Smooth muscle cell (in vitro differentiated cells): ENCODE measurements at regions not wholly inside any gene's neighbourhood (a gene's known extent, or its start where the extent isn't known, plus 50 kb on each side); places are given as distances from the start of the nearest gene placed in this dataset.

Source experiments
- DNase-seq: peaks from one replicate; lab custom pipeline; 2025; ENCODE audit not compliant: unreplicated experiment; lab: John Stamatoyannopoulos, UW
- H2AFZ ChIP-seq: fragments of 200-600 bp; sonication (generic); 2 replicates; pipeline ENCODE4 v1.6.0; 2016; ENCODE audit warnings: antibody characterized with exemption, low read depth, mild to moderate bottlenecking
- H3F3A ChIP-seq: fragments of 200-600 bp; sonication (generic); 2 replicates; pipeline ENCODE4 v1.6.0; 2017; ENCODE audit warnings: antibody characterized with exemption, low read depth
- H3K27ac ChIP-seq: fragments of 200-600 bp; sonication (generic); 2 replicates; pipeline ENCODE4 v1.5.1; 2016; ENCODE audit warnings: low read depth, mild to moderate bottlenecking
- H3K27me3 ChIP-seq: fragments of 200-600 bp; sonication (generic); 2 replicates; pipeline ENCODE4 v1.6.1; 2016; ENCODE audit warnings: low read depth, mild to moderate bottlenecking
- H3K36me3 ChIP-seq: fragments of 200-600 bp; sonication (generic); 2 replicates; pipeline ENCODE4 v1.5.1; 2016; ENCODE audit warnings: low read depth
- H3K4me1 ChIP-seq: fragments of 200-600 bp; sonication (generic); 2 replicates; pipeline ENCODE4 v1.5.1; 2016; ENCODE audit warnings: low read depth
- H3K4me2 ChIP-seq: fragments of 200-600 bp; sonication (generic); 2 replicates; pipeline ENCODE4 v1.6.0; 2016; ENCODE audit warnings: mild to moderate bottlenecking
- H3K4me3 ChIP-seq: fragments of 200-600 bp; sonication (generic); 2 replicates; pipeline ENCODE4 v1.5.1; 2016; ENCODE audit warnings: mild to moderate bottlenecking
- H3K79me2 ChIP-seq: fragments of 200-600 bp; sonication (generic); 2 replicates; pipeline ENCODE4 v1.6.0; 2016; ENCODE audit warnings: low read depth, mild to moderate bottlenecking
- H3K9ac ChIP-seq: fragments of 200-600 bp; sonication (generic); 2 replicates; pipeline ENCODE4 v1.6.0; 2016; ENCODE audit warnings: low read depth
- H3K9me3 ChIP-seq: fragments of 200-600 bp; sonication (generic); replicated peaks from 2 replicates; pipeline ENCODE4 v1.5.1; 2016; ENCODE audit warnings: low read depth
- H4K20me1 ChIP-seq: fragments of 200-600 bp; sonication (generic); 2 replicates; pipeline ENCODE4 v1.6.0; 2016; ENCODE audit warnings: low read depth
- WGBS: methylation state at CpG from one replicate; pipeline ENCODE4 v1.1.7; 2016; ENCODE audit warnings: low lambda C conversion rate; 5-methylcytosine and 5-hydroxymethylcytosine counted together
- TF ChIP-seq, protein P1 (sequence below): fragments of 200-600 bp; sonication (generic); IDR thresholded peaks from 2 replicates; pipeline ENCODE4 v1.5.1; 2017; ENCODE audit warnings: borderline replicate concordance, mild to moderate bottlenecking, antibody characterized with exemption; ENCODE audit not compliant: insufficient read depth, poor library complexity, severe bottlenecking

DNA sequence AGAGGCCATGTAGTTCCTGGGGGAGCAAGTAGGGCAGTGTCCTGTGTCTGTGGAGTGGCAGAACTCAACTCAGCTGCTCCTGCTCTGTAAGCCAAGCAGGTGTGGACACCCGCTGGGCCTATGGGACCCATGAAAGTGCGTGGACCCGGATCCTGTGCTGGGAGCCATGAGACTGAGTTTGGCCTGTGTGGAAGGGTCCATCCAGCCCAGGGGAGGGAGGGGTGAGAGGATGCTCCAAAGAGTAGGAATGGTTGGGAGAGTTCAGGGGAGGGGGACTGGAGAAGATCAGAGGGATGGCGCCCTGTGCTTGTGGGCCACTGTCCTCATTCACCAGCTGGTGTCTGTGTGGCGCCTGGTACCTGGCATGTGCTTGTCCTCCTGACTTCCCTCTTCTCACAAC, 226.4 kb upstream of the HS6ST1 start:
- no peak overlapping the region for H3K4me3 ChIP-seq
- WGBS = 100% methylated on average over 5 of the region's 5 CpGs
- no peaks in the 10 kb centered on the region for H3K79me2 ChIP-seq
- H3K36me3 ChIP-seq = no peaks in the 10 kb centered on the region
- no peak overlapping the region for H2AFZ ChIP-seq
- no peak overlapping the region for H3K9ac ChIP-seq
- no peaks in the 10 kb centered on the region for H3K27me3 ChIP-seq
- DNase-seq = no peak
- no peaks in the 10 kb centered on the region for H3K9me3 ChIP-seq
- H3K27ac ChIP-seq = no peak overlapping the region
- H4K20me1 ChIP-seq = no peaks in the 10 kb centered on the region
- H3K4me1 ChIP-seq = peaks cover 2% of the 10 kb centered on the region
- no peaks in the 10 kb centered on the region for H3F3A ChIP-seq
- no peak overlapping the region for H3K4me2 ChIP-seq
- TF ChIP-seq, protein P1, sequence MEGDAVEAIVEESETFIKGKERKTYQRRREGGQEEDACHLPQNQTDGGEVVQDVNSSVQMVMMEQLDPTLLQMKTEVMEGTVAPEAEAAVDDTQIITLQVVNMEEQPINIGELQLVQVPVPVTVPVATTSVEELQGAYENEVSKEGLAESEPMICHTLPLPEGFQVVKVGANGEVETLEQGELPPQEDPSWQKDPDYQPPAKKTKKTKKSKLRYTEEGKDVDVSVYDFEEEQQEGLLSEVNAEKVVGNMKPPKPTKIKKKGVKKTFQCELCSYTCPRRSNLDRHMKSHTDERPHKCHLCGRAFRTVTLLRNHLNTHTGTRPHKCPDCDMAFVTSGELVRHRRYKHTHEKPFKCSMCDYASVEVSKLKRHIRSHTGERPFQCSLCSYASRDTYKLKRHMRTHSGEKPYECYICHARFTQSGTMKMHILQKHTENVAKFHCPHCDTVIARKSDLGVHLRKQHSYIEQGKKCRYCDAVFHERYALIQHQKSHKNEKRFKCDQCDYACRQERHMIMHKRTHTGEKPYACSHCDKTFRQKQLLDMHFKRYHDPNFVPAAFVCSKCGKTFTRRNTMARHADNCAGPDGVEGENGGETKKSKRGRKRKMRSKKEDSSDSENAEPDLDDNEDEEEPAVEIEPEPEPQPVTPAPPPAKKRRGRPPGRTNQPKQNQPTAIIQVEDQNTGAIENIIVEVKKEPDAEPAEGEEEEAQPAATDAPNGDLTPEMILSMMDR = no peak

DNA sequence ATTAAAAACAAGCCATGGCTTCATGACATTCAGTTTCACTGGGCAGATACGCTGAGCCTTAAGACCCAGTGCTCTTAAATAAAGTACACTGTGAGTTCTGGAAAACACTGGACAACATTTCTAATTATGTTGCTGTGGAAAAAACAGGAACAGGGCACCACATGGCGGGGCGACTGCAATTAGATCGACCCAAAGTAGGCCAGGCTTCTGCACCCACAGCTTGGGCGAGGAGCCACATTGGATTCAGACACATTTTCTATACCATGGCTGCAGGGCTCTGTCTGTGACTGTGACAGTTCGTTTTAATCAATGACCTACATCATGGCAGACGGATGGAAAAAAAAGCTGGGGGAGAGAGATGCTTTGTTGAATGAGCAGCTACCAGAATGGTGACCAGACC, 227.2 kb upstream of the HS6ST1 start:
- H2AFZ ChIP-seq = no peak overlapping the region
- WGBS = 92% methylated on average over 7 of the region's 7 CpGs

GRCh38 chr2:128547667-128548066, 229.0 kb upstream of the HS6ST1 start:
- H4K20me1 ChIP-seq = no peaks in the 10 kb centered on the region
- no peaks in the 10 kb centered on the region for H3K79me2 ChIP-seq
- H3K36me3 ChIP-seq = no peaks in the 10 kb centered on the region
- H3K9me3 ChIP-seq = no peaks in the 10 kb centered on the region
- H3K4me2 ChIP-seq = no peak overlapping the region
- no peak overlapping the region for H3K27ac ChIP-seq
- H3K9ac ChIP-seq = no peak overlapping the region
- WGBS = 68% methylated on average over 3 of the region's 3 CpGs
- peaks cover 7% of the 10 kb centered on the region for H3K4me1 ChIP-seq
- no peak for DNase-seq
- H2AFZ ChIP-seq = no peak overlapping the region
- H3F3A ChIP-seq = no peaks in the 10 kb centered on the region
- TF ChIP-seq, protein P1 = no peak
- H3K4me3 ChIP-seq = no peak overlapping the region
- H3K27me3 ChIP-seq = no peaks in the 10 kb centered on the region

More for the DNA sequence above, 227.2 kb upstream of the HS6ST1 start:
- Histone ChIP-seq H3K4me2 (no peak overlapping the region), H3K4me1 (peaks cover 7% of the 10 kb centered on the region), H3K9ac (no peak overlapping the region), H3F3A (no peaks in the 10 kb centered on the region), H3K79me2 (no peaks in the 10 kb centered on the region), H3K9me3 (no peaks in the 10 kb centered on the region), H3K36me3 (no peaks in the 10 kb centered on the region), H3K27me3 (no peaks in the 10 kb centered on the region), H3K27ac (no peak overlapping the region), H3K4me3 (no peak overlapping the region), H4K20me1 (no peaks in the 10 kb centered on the region)
- TF ChIP-seq, protein P1 = no peak
- no peak for DNase-seq

GRCh38 chr2:128548461-128548891, 229.8 kb upstream of the HS6ST1 start:
- no peak for DNase-seq
- no peaks in the 10 kb centered on the region for H3F3A ChIP-seq
- no peaks in the 10 kb centered on the region for H3K79me2 ChIP-seq
- H3K9me3 ChIP-seq = no peaks in the 10 kb centered on the region
- H3K36me3 ChIP-seq = no peaks in the 10 kb centered on the region
- no peak overlapping the region for H2AFZ ChIP-seq
- TF ChIP-seq, protein P1 = no peak
- H3K4me1 ChIP-seq = peaks cover 7% of the 10 kb centered on the region
- no peak overlapping the region for H3K27ac ChIP-seq
- H4K20me1 ChIP-seq = no peaks in the 10 kb centered on the region
- WGBS = 99% methylated on average over 9 of the region's 9 CpGs
- H3K9ac ChIP-seq = no peak overlapping the region
- H3K27me3 ChIP-seq = no peaks in the 10 kb centered on the region
- H3K4me3 ChIP-seq = no peak overlapping the region
- H3K4me2 ChIP-seq = no peak overlapping the region
